GM12878 (cell line): ENCODE measurements at regions not wholly inside any gene's neighbourhood (a gene's known extent, or its start where the extent isn't known, plus 50 kb on each side); places are given as distances from the start of the nearest gene placed in this dataset.

ENCODE experiments used
- ATAC-seq: fragments of 200-7000 bp; cut with Tn5 transposase; 3 replicates; pipeline ENCODE4 v1.9.1; 2020; ENCODE audit warnings: mild to moderate bottlenecking, moderate library complexity
- BruUV-seq: library from RNA; stranded (reverse); fragments of 400-500 nt; replicated peaks from 2 replicates; lab custom pipeline; 2021; lab: Mats Ljungman, UMichigan
- CTCF ChIA-PET: fragments of 300-600 bp; sonication (Branson Sonifier 250); formaldehyde crosslinking; extraction: SDS; loops from one replicate; lab custom pipeline; 2021; ENCODE audit warnings: inconsistent platforms; lab: Yijun Ruan, JAX
- POLR2A ChIA-PET: fragments of 350-600 bp; formaldehyde crosslinking; extraction: SDS; loops from one replicate; lab custom pipeline; 2021; ENCODE audit warnings: inconsistent platforms; lab: Charles Lee
- RAD21 ChIA-PET: fragments of 300-600 bp; sonication (Branson Sonifier 250); formaldehyde crosslinking; loops from one replicate; lab custom pipeline; 2023; ENCODE audit warnings: antibody characterized with exemption; ENCODE audit not compliant: unreplicated experiment; lab: Charles Lee
- SMC1A ChIA-PET: fragments of 300-600 bp; sonication (Branson Sonifier 250); formaldehyde crosslinking; loops from one replicate; lab custom pipeline; 2023; ENCODE audit not compliant: unreplicated experiment, uncharacterized antibody; lab: Charles Lee
- DNase-seq: peaks from one replicate; pipeline ENCODE4 v3.0.0-alpha.2; 2011; ENCODE audit warnings: low read depth, low spot score
- FAIRE-seq: peaks from 3 replicates; lab custom pipeline; 2011; peaks lifted over from hg19 to GRCh38; lab: Jason Lieb, UNC
- H2AFZ ChIP-seq: 2 replicates; pipeline ENCODE4 v1.6.0; 2011; ENCODE audit warnings: low read depth, low read length, control low read depth; ENCODE audit not compliant: control insufficient read depth
- H3K27ac ChIP-seq: 2 replicates; pipeline ENCODE4 v1.5.1; 2011; ENCODE audit warnings: control low read depth; ENCODE audit not compliant: control insufficient read depth, insufficient read depth
- H3K27me3 ChIP-seq, 2 experiments: replicated peaks in 1 of 2; 2 replicates each; pipeline versions ENCODE4 v1.6.0 to v1.6.1; 2011; ENCODE audit warnings: low read length in 1 of 2; ENCODE audit not compliant: control insufficient read depth in 2 of 2, insufficient read depth in 2 of 2
- H3K36me3 ChIP-seq, 2 experiments: 2 replicates each; pipeline ENCODE4 v1.5.1; 2011; ENCODE audit warnings: low read length in 1 of 2; ENCODE audit not compliant: control insufficient read depth in 2 of 2, insufficient read depth in 2 of 2
- H3K4me1 ChIP-seq: 2 replicates; pipeline ENCODE4 v1.6.1; 2011; ENCODE audit warnings: mild to moderate bottlenecking, low read length, moderate library complexity, mixed read lengths; ENCODE audit not compliant: control insufficient read depth, insufficient read depth
- H3K4me2 ChIP-seq: 2 replicates; pipeline ENCODE4 v1.6.0; 2011; ENCODE audit warnings: control low read depth; ENCODE audit not compliant: control insufficient read depth, insufficient read depth
- H3K4me3 ChIP-seq: fragments of 200-600 bp; sonication (generic); 2 replicates; pipeline ENCODE4 v1.5.1; 2016
- H3K79me2 ChIP-seq: 2 replicates; pipeline ENCODE4 v1.6.0; 2011; ENCODE audit warnings: low read length; ENCODE audit not compliant: control insufficient read depth, insufficient read depth
- H3K9ac ChIP-seq: 2 replicates; pipeline ENCODE4 v1.8.0; 2011; ENCODE audit warnings: low read length, control low read depth, mixed read lengths; ENCODE audit not compliant: control insufficient read depth, insufficient read depth
- H3K9me3 ChIP-seq: replicated peaks from 3 replicates; pipeline ENCODE4 v1.5.1; 2011; ENCODE audit warnings: mild to moderate bottlenecking, low read length; ENCODE audit not compliant: control insufficient read depth, insufficient read depth
- H4K20me1 ChIP-seq: 2 replicates; pipeline ENCODE4 v1.6.0; 2011; ENCODE audit not compliant: control insufficient read depth, insufficient read depth
- BCL3 ChIP-seq: IDR thresholded peaks from 2 replicates; pipeline ENCODE4 v1.6.1; 2011; ENCODE audit warnings: borderline replicate concordance, low read depth, mild to moderate bottlenecking, moderate library complexity, low read length; ENCODE audit not compliant: insufficient read depth, poor library complexity, severe bottlenecking
- FOXM1 ChIP-seq: IDR thresholded peaks from 2 replicates; pipeline ENCODE4 v1.6.1; 2012; ENCODE audit warnings: low read depth, mild to moderate bottlenecking, inconsistent platforms, low read length, moderate library complexity
- IKZF1 ChIP-seq: fragments of 450-650 bp; conservative IDR thresholded peaks from 2 replicates; pipeline ENCODE4 v1.6.1; 2017; ENCODE audit warnings: antibody characterized with exemption, mild to moderate bottlenecking
- NRF1 ChIP-seq: conservative IDR thresholded peaks from 2 replicates; pipeline ENCODE4 v1.6.1; 2011; ENCODE audit warnings: mild to moderate bottlenecking, low read depth, low read length, improper control_type of control experiment
- RELB ChIP-seq: fragments of 450-650 bp; IDR thresholded peaks from 2 replicates; pipeline ENCODE4 v1.6.1; 2017; ENCODE audit warnings: low read depth, mild to moderate bottlenecking, moderate library complexity
- SREBF1 ChIP-seq: IDR thresholded peaks from 2 replicates; pipeline ENCODE4 v1.6.1; 2012; ENCODE audit warnings: mild to moderate bottlenecking, low read length
- USF1 ChIP-seq: IDR thresholded peaks from 2 replicates; pipeline ENCODE4 v1.6.1; 2011; ENCODE audit warnings: borderline replicate concordance, low read depth, mild to moderate bottlenecking, moderate library complexity, mixed read lengths, low read length; ENCODE audit not compliant: insufficient read depth; ENCODE audit errors: extremely low read length
- WGBS: methylation state at CpG from one replicate; pipeline ENCODE4 v1.1.6; 2016; ENCODE audit warnings: low lambda C conversion rate; ENCODE audit not compliant: insufficient replicate concordance, insufficient coverage; ENCODE audit errors: missing lambda C conversion rate; 5-methylcytosine and 5-hydroxymethylcytosine counted together
- in situ Hi-C: fragments of 300-500 bp; cut with MboI; formaldehyde crosslinking; loops from 9 replicates; pipeline ENCODE4 v1.14.3; 2018; ENCODE audit warnings: mixed read lengths
- intact Hi-C: fragments of 100-400 bp; cut with micrococcal nuclease; formaldehyde crosslinking; loops from one replicate; pipeline ENCODE4 v1.14.2; 2022; ENCODE audit not compliant: unreplicated experiment

GRCh38 chr9:8205576-8205975 lies 406.0 kb upstream of the DMAC1 start:
- Histone ChIP-seq H3K4me1 (no peaks in the 10 kb centered on the region), H3K4me3 (no peak overlapping the region), H3K27me3 (no peaks in the 10 kb centered on the region), H4K20me1 (no peaks in the 10 kb centered on the region), H2AFZ (no peak overlapping the region), H3K79me2 (no peaks in the 10 kb centered on the region), H3K4me2 (no peak overlapping the region), H3K9ac (no peak overlapping the region), H3K9me3 (no peaks in the 10 kb centered on the region), H3K27ac (no peak overlapping the region), H3K36me3 (no peaks in the 10 kb centered on the region)
- POLR2A ChIA-PET, result no interaction called here
- FAIRE-seq (no peak), ATAC-seq (no peak), DNase-seq (no peak)
- RAD21 ChIA-PET, result no interaction called here
- SMC1A ChIA-PET, result no interaction called here
- TF ChIP-seq RELB, result no peak
- TF ChIP-seq SREBF1, result no peak
- no peak for TF ChIP-seq FOXM1
- no peak for TF ChIP-seq NRF1
- CTCF ChIA-PET, result no interaction called here
- no TSS peak for BruUV-seq
- intact Hi-C loops (no loop called here), in situ Hi-C loops (no loop called here)

- no peak overlapping the region for H2AFZ ChIP-seq
- H3K9ac ChIP-seq, result no peak overlapping the region
- DNase-seq, result no peak
- no peaks in the 10 kb centered on the region for H3K36me3 ChIP-seq
- no TSS peak for BruUV-seq
- in situ Hi-C loops (no loop called here), intact Hi-C loops (loop anchor here (10.0 kb wide), 1 partner anchor 1505 kb away; no protein-coding TSS in a partner anchor)
- H3K27ac ChIP-seq, result no peak overlapping the region
- H4K20me1 ChIP-seq, result no peaks in the 10 kb centered on the region
- ATAC-seq, result no peak
- H3K9me3 ChIP-seq, result no peaks in the 10 kb centered on the region; the same call in 2 of the 3 replicates
- ChIA-PET POLR2A (no interaction called here), SMC1A (no interaction called here), CTCF (no interaction called here), RAD21 (no interaction called here)
- H3K79me2 ChIP-seq, result no peaks in the 10 kb centered on the region
- TF ChIP-seq USF1 (no peak), BCL3 (no peak), IKZF1 (no peak)
- WGBS, result 6% methylated on average over 1 of the region's 1 CpG
- H3K27me3 ChIP-seq, result no peaks in the 10 kb centered on the region
- no peak overlapping the region for H3K4me3 ChIP-seq
- no peak for FAIRE-seq
- no peak overlapping the region for H3K4me2 ChIP-seq
- H3K4me1 ChIP-seq, result no peaks in the 10 kb centered on the region
These were observed 390.3 kb upstream of the DMAC1 start for GRCh38 chr9:8189881-8190280.
